HepG2 (cell line): ENCODE measurements at regions not wholly inside any gene's neighbourhood (a gene's known extent, or its start where the extent isn't known, plus 50 kb on each side); places are given as distances from the start of the nearest gene placed in this dataset.

Experiments used
- E2F5 ChIP-seq: sonication (generic); formaldehyde crosslinking; conservative IDR thresholded peaks from 2 replicates; pipeline ENCODE4 v1.4.0; 2020; ENCODE audit warnings: missing genetic modification reagents
- FOSL1 ChIP-seq: sonication (generic); formaldehyde crosslinking; IDR thresholded peaks from 2 replicates; pipeline ENCODE4 v1.9.0; 2021; ENCODE audit warnings: missing genetic modification reagents, borderline replicate concordance
- KMT2A ChIP-seq: sonication (generic); formaldehyde crosslinking; IDR thresholded peaks from 2 replicates; pipeline ENCODE4 v1.4.0; 2020; ENCODE audit warnings: missing genetic modification reagents
- NR1H2 ChIP-seq: sonication (generic); formaldehyde crosslinking; IDR thresholded peaks from 2 replicates; pipeline ENCODE4 v1.8.1; 2022; ENCODE audit warnings: low read depth, missing genetic modification reagents, borderline replicate concordance
- ZNF740 ChIP-seq: sonication (generic); formaldehyde crosslinking; IDR thresholded peaks from 2 replicates; pipeline ENCODE4 v1.4.0; 2020; ENCODE audit warnings: missing genetic modification reagents
- TF ChIP-seq, protein P1 (sequence below), 2 experiments: IDR thresholded peaks; 2 replicates each; pipeline ENCODE4 v1.6.1; 2011 to 2012; ENCODE audit warnings: low read length in 2 of 2, borderline replicate concordance in 1 of 2, low read depth in 1 of 2, mild to moderate bottlenecking in 1 of 2, moderate library complexity in 1 of 2

- TF ChIP-seq FOSL1 (CRISPR knock-in tag) (no peak), ZNF740 (no peak), KMT2A (no peak), NR1H2 (CRISPR knock-in tag) (no peak), E2F5 (no peak)
- TF ChIP-seq, protein P1, sequence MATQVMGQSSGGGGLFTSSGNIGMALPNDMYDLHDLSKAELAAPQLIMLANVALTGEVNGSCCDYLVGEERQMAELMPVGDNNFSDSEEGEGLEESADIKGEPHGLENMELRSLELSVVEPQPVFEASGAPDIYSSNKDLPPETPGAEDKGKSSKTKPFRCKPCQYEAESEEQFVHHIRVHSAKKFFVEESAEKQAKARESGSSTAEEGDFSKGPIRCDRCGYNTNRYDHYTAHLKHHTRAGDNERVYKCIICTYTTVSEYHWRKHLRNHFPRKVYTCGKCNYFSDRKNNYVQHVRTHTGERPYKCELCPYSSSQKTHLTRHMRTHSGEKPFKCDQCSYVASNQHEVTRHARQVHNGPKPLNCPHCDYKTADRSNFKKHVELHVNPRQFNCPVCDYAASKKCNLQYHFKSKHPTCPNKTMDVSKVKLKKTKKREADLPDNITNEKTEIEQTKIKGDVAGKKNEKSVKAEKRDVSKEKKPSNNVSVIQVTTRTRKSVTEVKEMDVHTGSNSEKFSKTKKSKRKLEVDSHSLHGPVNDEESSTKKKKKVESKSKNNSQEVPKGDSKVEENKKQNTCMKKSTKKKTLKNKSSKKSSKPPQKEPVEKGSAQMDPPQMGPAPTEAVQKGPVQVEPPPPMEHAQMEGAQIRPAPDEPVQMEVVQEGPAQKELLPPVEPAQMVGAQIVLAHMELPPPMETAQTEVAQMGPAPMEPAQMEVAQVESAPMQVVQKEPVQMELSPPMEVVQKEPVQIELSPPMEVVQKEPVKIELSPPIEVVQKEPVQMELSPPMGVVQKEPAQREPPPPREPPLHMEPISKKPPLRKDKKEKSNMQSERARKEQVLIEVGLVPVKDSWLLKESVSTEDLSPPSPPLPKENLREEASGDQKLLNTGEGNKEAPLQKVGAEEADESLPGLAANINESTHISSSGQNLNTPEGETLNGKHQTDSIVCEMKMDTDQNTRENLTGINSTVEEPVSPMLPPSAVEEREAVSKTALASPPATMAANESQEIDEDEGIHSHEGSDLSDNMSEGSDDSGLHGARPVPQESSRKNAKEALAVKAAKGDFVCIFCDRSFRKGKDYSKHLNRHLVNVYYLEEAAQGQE (IDR thresholded peaks at IDR 0.05; ENCODE audit: borderline replicate concordance in 1 of 2, low read depth in 1 of 2, low read length in 2 of 2) = no peak
Observed at GRCh38 chr1:194367121-194367520, 1180.7 kb upstream of the B3GALT2 start.
